ENCODE measurements at regions not wholly inside any gene's neighbourhood (a gene's known extent, or its start where the extent isn't known, plus 50 kb on each side); places are given as distances from the start of the nearest gene placed in this dataset.

DNA sequence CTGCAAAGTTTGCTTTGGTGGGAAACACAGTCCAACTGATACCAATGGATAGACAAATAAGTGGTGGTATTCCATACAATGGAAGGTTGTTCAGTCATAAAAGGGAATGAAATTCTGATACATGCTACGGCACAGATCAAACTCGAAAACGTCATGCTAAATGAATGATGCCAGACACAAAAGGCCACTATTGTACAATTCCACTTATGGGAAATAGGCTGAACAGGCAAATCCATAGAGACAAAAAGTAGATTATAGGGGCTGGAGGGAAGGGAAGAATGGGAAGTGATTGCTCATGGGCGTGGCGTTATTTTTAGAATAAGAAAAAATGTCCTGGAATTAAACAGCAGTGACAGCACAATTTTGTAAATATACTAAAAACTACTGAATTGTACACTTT, 66.0 kb upstream of the FOXK1 start:
- BruUV-seq (replicated peaks), result no TSS peak
- CTCF ChIA-PET, result interaction anchor here (0.6 to 0.7 kb wide), 2 partner anchors 928 to 1466 kb away, joined by 3 to 5 read pairs; no protein-coding TSS in a partner anchor
- no peaks in the 10 kb centered on the region for H3K27me3 Mint-ChIP-seq (ENCODE audit: unreplicated experiment)

DNA sequence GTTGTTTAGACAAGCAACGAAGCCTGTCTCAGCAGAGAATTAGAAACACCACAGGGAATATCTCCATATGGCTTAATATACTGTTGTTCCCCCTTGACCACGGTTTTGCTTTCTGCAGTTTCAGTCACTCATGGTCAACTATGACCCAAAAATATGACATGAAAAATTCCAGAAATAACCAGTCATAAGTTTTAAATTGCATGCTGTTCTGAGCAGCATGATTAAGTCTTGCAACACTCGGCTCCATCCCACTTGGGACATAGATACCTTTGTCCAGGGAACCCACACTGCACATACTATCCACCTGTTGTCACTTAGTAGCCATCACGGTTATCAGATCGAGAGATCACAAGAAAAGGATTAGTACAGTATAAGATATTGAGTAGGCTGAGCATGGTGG, 60.7 kb upstream of the FOXK1 start:
- intact Hi-C loops (cut with micrococcal nuclease; ENCODE audit: unreplicated experiment), result no loop called here
- CTCF ChIA-PET, result interaction anchor here (0.5 to 0.8 kb wide), 2 partner anchors 11 to 12 kb away, joined by 3 read pairs; no protein-coding TSS in a partner anchor
- Mint-ChIP-seq H3K4me1 (ENCODE audit: low read depth, unreplicated experiment) (no peaks in the 10 kb centered on the region), H3K27me3 (ENCODE audit: unreplicated experiment) (peaks cover 14% of the 10 kb centered on the region), H3K27ac (ENCODE audit: unreplicated experiment) (no peak overlapping the region), H3K36me3 (ENCODE audit: insufficient read depth, unreplicated experiment) (no peaks in the 10 kb centered on the region), H3K4me3 (ENCODE audit: low read depth, unreplicated experiment) (no peak overlapping the region), H3K9me3 (ENCODE audit: low read depth, unreplicated experiment) (peaks cover 5% of the 10 kb centered on the region)
- no TSS peak for BruUV-seq (replicated peaks)
- no peak for DNase-seq
- TF ChIP-seq, protein P1, sequence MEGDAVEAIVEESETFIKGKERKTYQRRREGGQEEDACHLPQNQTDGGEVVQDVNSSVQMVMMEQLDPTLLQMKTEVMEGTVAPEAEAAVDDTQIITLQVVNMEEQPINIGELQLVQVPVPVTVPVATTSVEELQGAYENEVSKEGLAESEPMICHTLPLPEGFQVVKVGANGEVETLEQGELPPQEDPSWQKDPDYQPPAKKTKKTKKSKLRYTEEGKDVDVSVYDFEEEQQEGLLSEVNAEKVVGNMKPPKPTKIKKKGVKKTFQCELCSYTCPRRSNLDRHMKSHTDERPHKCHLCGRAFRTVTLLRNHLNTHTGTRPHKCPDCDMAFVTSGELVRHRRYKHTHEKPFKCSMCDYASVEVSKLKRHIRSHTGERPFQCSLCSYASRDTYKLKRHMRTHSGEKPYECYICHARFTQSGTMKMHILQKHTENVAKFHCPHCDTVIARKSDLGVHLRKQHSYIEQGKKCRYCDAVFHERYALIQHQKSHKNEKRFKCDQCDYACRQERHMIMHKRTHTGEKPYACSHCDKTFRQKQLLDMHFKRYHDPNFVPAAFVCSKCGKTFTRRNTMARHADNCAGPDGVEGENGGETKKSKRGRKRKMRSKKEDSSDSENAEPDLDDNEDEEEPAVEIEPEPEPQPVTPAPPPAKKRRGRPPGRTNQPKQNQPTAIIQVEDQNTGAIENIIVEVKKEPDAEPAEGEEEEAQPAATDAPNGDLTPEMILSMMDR (IDR thresholded peaks at IDR 0.05; ENCODE audit: unreplicated experiment), result no peak

More for the DNA sequence above, 66.0 kb upstream of the FOXK1 start:
- no peak for DNase-seq
- Mint-ChIP-seq H3K27ac (ENCODE audit: unreplicated experiment) (no peak overlapping the region), H3K4me1 (ENCODE audit: low read depth, unreplicated experiment) (peaks cover 15% of the 10 kb centered on the region), H3K36me3 (ENCODE audit: insufficient read depth, unreplicated experiment) (peaks cover 4% of the 10 kb centered on the region), H3K4me3 (ENCODE audit: low read depth, unreplicated experiment) (no peak overlapping the region), H3K9me3 (ENCODE audit: low read depth, unreplicated experiment) (no peaks in the 10 kb centered on the region)
- TF ChIP-seq, protein P1 (IDR thresholded peaks at IDR 0.05; ENCODE audit: unreplicated experiment), result no peak
- intact Hi-C loops (cut with micrococcal nuclease; ENCODE audit: unreplicated experiment), result loop anchor here (10.0 kb wide), 1 partner anchor 139 kb away; no protein-coding TSS in a partner anchor

DNA sequence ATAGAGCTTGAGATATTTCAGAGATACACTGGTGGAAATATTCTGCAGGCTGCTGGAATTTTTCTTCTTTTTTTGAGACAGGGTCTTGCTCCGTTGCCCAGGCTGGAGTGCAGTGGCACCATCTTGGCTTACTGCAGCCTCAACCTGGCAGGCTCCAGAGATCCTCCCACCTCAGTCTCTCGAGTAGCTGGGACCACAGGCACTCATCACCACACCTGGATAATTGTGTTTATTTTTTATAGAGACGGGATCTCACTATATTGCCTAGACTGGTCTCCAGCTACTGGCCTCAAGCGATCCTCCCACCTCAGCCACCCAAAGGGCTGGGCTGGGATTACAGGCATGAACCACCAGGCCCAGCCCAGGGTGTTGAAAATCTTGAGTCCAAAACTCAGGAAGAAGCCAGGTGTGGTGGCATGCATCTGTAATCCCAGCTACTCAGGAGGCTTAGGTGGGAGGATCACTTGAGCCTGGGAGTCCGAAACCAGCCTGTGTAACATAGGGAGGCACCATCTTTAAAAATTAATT, 55.7 kb upstream of the FOXK1 start:
- Mint-ChIP-seq H3K4me1 (ENCODE audit: low read depth, unreplicated experiment) (peaks cover 4% of the 10 kb centered on the region), H3K27ac (ENCODE audit: unreplicated experiment) (no peak overlapping the region), H3K27me3 (ENCODE audit: unreplicated experiment) (peaks cover 33% of the 10 kb centered on the region), H3K36me3 (ENCODE audit: insufficient read depth, unreplicated experiment) (peaks cover under 1% of the 10 kb centered on the region), H3K4me3 (ENCODE audit: low read depth, unreplicated experiment) (no peak overlapping the region), H3K9me3 (ENCODE audit: low read depth, unreplicated experiment) (peaks cover 5% of the 10 kb centered on the region)
- DNase-seq, result no peak
- BruUV-seq (replicated peaks), result no TSS peak
- intact Hi-C loops (cut with micrococcal nuclease; ENCODE audit: unreplicated experiment), result no loop called here
- TF ChIP-seq, protein P1 (IDR thresholded peaks at IDR 0.05; ENCODE audit: unreplicated experiment), result no peak
- CTCF ChIA-PET, result interaction anchor here (0.5 to 0.7 kb wide), 2 partner anchors 15 to 563 kb away, joined by 3 to 7 read pairs; no protein-coding TSS in a partner anchor

DNA sequence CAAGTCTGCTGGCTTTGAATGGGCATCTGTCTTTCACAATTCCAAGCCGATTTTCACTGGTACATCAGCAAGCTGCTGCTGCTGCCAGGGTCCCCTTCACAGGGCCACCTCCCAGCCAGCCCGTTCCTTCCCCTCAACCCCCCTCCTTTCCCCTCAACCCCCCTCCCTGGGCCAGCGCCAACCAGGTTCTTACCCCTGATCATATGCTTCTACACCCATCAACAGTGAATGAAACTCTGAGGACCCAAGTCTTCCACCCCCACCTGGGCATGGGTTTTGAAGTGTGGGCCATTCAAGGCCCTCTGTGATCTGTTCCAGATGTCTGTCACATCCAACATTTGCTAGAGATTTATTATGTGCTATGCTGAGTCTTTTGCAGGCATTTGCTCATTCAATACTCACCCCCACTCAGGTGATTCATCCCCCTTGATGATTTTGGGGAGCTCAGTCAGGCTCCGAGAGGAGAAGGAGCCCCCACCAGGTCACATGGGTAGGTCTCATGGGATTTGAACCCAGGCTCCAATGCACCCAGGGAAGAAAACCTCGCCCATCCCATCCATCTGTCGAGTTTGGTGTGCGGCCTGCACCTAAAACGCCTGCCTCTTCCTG, 52.7 kb upstream of the FOXK1 start:
- peaks cover 6% of the 10 kb centered on the region for H3K36me3 Mint-ChIP-seq (ENCODE audit: insufficient read depth, unreplicated experiment)

More for the DNA sequence above, 52.7 kb upstream of the FOXK1 start:
- no TSS peak for BruUV-seq (replicated peaks)
- CTCF ChIA-PET, result no interaction called here
- Mint-ChIP-seq H3K4me3 (ENCODE audit: low read depth, unreplicated experiment) (no peak overlapping the region), H3K9me3 (ENCODE audit: low read depth, unreplicated experiment) (no peaks in the 10 kb centered on the region), H3K4me1 (ENCODE audit: low read depth, unreplicated experiment) (peaks cover 11% of the 10 kb centered on the region), H3K27me3 (ENCODE audit: unreplicated experiment) (peaks cover 33% of the 10 kb centered on the region), H3K27ac (ENCODE audit: unreplicated experiment) (no peak overlapping the region)
- intact Hi-C loops (cut with micrococcal nuclease; ENCODE audit: unreplicated experiment), result no loop called here
- no peak for DNase-seq
- TF ChIP-seq, protein P1 (IDR thresholded peaks at IDR 0.05; ENCODE audit: unreplicated experiment), result no peak
